Osteoblast (primary cell): ENCODE measurements at regions not wholly inside any gene's neighbourhood (a gene's known extent, or its start where the extent isn't known, plus 50 kb on each side); places are given as distances from the start of the nearest gene placed in this dataset.

Experiments
- DNase-seq: peaks from one replicate; pipeline ENCODE4 v3.0.0; 2011; ENCODE audit warnings: low spot score, mixed read lengths; ENCODE audit not compliant: insufficient read length; ENCODE audit errors: missing footprints
- H2AFZ ChIP-seq: 2 replicates; pipeline ENCODE4 v1.6.0; 2011; ENCODE audit warnings: mild to moderate bottlenecking, low read length
- H3K27ac ChIP-seq: 2 replicates; pipeline ENCODE4 v1.5.1; 2011; ENCODE audit warnings: mild to moderate bottlenecking, low read depth, low read length, moderate library complexity
- H3K27me3 ChIP-seq: 2 replicates; pipeline ENCODE4 v1.6.0; 2012; ENCODE audit warnings: mild to moderate bottlenecking, control low read depth, inconsistent platforms, low read length, moderate library complexity; ENCODE audit not compliant: insufficient read depth
- H3K36me3 ChIP-seq: 2 replicates; pipeline ENCODE4 v1.5.1; 2011; ENCODE audit warnings: mild to moderate bottlenecking, low read length, control low read depth, moderate library complexity; ENCODE audit not compliant: insufficient read depth
- H3K4me1 ChIP-seq: 2 replicates; pipeline ENCODE4 v1.5.1; 2011; ENCODE audit warnings: mild to moderate bottlenecking, low read length, control low read depth, moderate library complexity; ENCODE audit not compliant: insufficient read depth
- H3K4me2 ChIP-seq: 2 replicates; pipeline ENCODE4 v1.6.0; 2011; ENCODE audit warnings: mild to moderate bottlenecking, low read length; ENCODE audit not compliant: insufficient read depth
- H3K4me3 ChIP-seq: fragments of 200-600 bp; sonication (generic); 3 replicates; pipeline ENCODE4 v1.5.1; 2012; ENCODE audit warnings: mild to moderate bottlenecking, low read length, inconsistent platforms; ENCODE audit not compliant: insufficient read depth
- H3K79me2 ChIP-seq: 2 replicates; pipeline ENCODE4 v1.6.0; 2012; ENCODE audit warnings: mild to moderate bottlenecking, low read length, control low read depth, inconsistent platforms; ENCODE audit not compliant: insufficient read depth
- H3K9me3 ChIP-seq: 2 replicates; pipeline ENCODE4 v1.5.1; 2011; ENCODE audit warnings: low read depth, low read length, control low read depth
- H4K20me1 ChIP-seq: 2 replicates; pipeline ENCODE4 v1.6.0; 2012; ENCODE audit warnings: mild to moderate bottlenecking, low read length, control low read depth; ENCODE audit not compliant: insufficient read depth
- CTCF ChIP-seq: IDR thresholded peaks from 2 replicates; pipeline ENCODE4 v1.5.1; 2011; ENCODE audit warnings: mild to moderate bottlenecking, low read depth, low read length, moderate library complexity; ENCODE audit errors: extremely low read depth

- DNase-seq = peak; percentile 30
These were observed 59.0 kb upstream of the RBFOX3 start for GRCh38 chr17:79669861-79670260.

GRCh38 chr17:79668344-79669250 lies 57.7 kb upstream of the RBFOX3 start:
- Histone ChIP-seq H3K4me2 (no peak overlapping the region), H3K4me3 (no peak overlapping the region), H3K36me3 (no peaks in the 10 kb centered on the region), H4K20me1 (no peaks in the 10 kb centered on the region), H2AFZ (no peak overlapping the region), H3K9me3 (no peaks in the 10 kb centered on the region), H3K79me2 (no peaks in the 10 kb centered on the region), H3K27ac (no peak overlapping the region), H3K27me3 (peaks cover 4% of the 10 kb centered on the region), H3K4me1 (no peaks in the 10 kb centered on the region)
- DNase-seq = peak; percentile 60
- TF ChIP-seq CTCF = no peak

More at GRCh38 chr17:79669861-79670260, 59.0 kb upstream of the RBFOX3 start:
- H3K27me3 ChIP-seq = peaks cover 4% of the 10 kb centered on the region
- no peaks in the 10 kb centered on the region for H3K79me2 ChIP-seq
- TF ChIP-seq CTCF = no peak
- H3K27ac ChIP-seq = no peak overlapping the region
- H3K36me3 ChIP-seq = no peaks in the 10 kb centered on the region
- H3K9me3 ChIP-seq = no peaks in the 10 kb centered on the region
- no peak overlapping the region for H3K4me2 ChIP-seq
- no peaks in the 10 kb centered on the region for H3K4me1 ChIP-seq
- H3K4me3 ChIP-seq = no peak overlapping the region
- H4K20me1 ChIP-seq = no peaks in the 10 kb centered on the region
- no peak overlapping the region for H2AFZ ChIP-seq

- Histone ChIP-seq H3K27me3 (peaks cover 9% of the 10 kb centered on the region), H3K4me3 (no peak overlapping the region), H3K4me1 (no peaks in the 10 kb centered on the region), H3K36me3 (no peaks in the 10 kb centered on the region), H3K9me3 (no peaks in the 10 kb centered on the region), H3K4me2 (no peak overlapping the region), H3K79me2 (no peaks in the 10 kb centered on the region), H4K20me1 (no peaks in the 10 kb centered on the region), H2AFZ (no peak overlapping the region), H3K27ac (no peak overlapping the region)
- DNase-seq = peak; percentile 75
- TF ChIP-seq CTCF = no peak
These were observed 56.9 kb upstream of the RBFOX3 start for GRCh38 chr17:79667746-79668145.

GRCh38 chr17:79667121-79667715 lies 56.4 kb upstream of the RBFOX3 start:
- Histone ChIP-seq H3K4me3 (no peak overlapping the region), H4K20me1 (no peaks in the 10 kb centered on the region), H3K27ac (no peak overlapping the region), H2AFZ (no peak overlapping the region), H3K4me1 (no peaks in the 10 kb centered on the region), H3K79me2 (no peaks in the 10 kb centered on the region), H3K4me2 (no peak overlapping the region), H3K9me3 (no peaks in the 10 kb centered on the region), H3K36me3 (no peaks in the 10 kb centered on the region), H3K27me3 (peaks cover 9% of the 10 kb centered on the region)
- TF ChIP-seq CTCF = no peak
- DNase-seq = peak; percentile 36
